AG04450 (cell line): ENCODE measurements at regions not wholly inside any gene's neighbourhood (a gene's known extent, or its start where the extent isn't known, plus 50 kb on each side); places are given as distances from the start of the nearest gene placed in this dataset.

Experiments
- CTCF ChIA-PET: fragments of 300-600, 350-600 bp; formaldehyde crosslinking; extraction: SDS; loops from one replicate; lab custom pipeline; 2022; ENCODE audit warnings: antibody characterized with exemption, inconsistent platforms; lab: Charles Lee
- POLR2A ChIA-PET: fragments of 350-600 bp; formaldehyde crosslinking; extraction: SDS; loops from one replicate; lab custom pipeline; 2021; ENCODE audit warnings: antibody characterized with exemption, inconsistent platforms; lab: Yijun Ruan, JAX
- DNase-seq: peaks from one replicate; pipeline ENCODE4 v3.0.0-alpha.2; 2011; ENCODE audit warnings: low read depth, low spot score
- H3K27ac ChIP-seq: one replicate; pipeline ENCODE4 v1.5.1; 2012; ENCODE audit warnings: low read depth, low read length, control low read depth
- H3K27me3 ChIP-seq: one replicate; pipeline ENCODE4 v1.6.0; 2012; ENCODE audit warnings: low read length; ENCODE audit not compliant: control insufficient read depth, insufficient read depth
- H3K4me3 ChIP-seq: 2 replicates; pipeline ENCODE4 v1.5.1; 2011; ENCODE audit warnings: mild to moderate bottlenecking, low read depth, low read length, control low read depth
- H3K9me3 ChIP-seq: 2 replicates; pipeline ENCODE4 v1.5.1; 2012; ENCODE audit warnings: low read length; ENCODE audit not compliant: control insufficient read depth, insufficient read depth
- TF ChIP-seq, protein P1 (sequence below): IDR thresholded peaks from 2 replicates; pipeline ENCODE4 v1.5.1; 2011; ENCODE audit warnings: low read depth, low read length, control low read depth, inconsistent platforms

DNA sequence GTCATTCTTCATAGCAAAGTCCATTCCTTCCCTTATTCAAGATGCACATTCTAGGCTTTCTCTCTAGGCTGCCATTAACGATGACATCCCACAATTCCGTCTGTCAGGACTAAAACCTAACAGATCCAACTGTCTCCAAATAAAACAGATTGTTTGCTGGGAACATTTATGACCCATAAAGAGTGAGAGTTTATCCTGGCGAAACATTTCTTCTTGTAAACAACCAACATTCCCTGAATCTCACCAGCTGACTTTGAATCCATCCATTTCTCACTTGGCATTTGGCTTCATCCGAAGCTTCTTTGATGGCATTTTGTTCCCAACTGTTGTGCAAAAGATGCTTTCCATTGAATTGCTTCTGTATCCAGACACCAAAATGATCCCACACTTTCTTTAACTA is 93.1 kb downstream of the OLIG3 start:
- DNase-seq: no peak
- no peak overlapping the region for H3K27ac ChIP-seq
- TF ChIP-seq, protein P1, sequence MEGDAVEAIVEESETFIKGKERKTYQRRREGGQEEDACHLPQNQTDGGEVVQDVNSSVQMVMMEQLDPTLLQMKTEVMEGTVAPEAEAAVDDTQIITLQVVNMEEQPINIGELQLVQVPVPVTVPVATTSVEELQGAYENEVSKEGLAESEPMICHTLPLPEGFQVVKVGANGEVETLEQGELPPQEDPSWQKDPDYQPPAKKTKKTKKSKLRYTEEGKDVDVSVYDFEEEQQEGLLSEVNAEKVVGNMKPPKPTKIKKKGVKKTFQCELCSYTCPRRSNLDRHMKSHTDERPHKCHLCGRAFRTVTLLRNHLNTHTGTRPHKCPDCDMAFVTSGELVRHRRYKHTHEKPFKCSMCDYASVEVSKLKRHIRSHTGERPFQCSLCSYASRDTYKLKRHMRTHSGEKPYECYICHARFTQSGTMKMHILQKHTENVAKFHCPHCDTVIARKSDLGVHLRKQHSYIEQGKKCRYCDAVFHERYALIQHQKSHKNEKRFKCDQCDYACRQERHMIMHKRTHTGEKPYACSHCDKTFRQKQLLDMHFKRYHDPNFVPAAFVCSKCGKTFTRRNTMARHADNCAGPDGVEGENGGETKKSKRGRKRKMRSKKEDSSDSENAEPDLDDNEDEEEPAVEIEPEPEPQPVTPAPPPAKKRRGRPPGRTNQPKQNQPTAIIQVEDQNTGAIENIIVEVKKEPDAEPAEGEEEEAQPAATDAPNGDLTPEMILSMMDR: no peak
- ChIA-PET CTCF (no interaction called here), POLR2A (no interaction called here)
- no peak overlapping the region for H3K4me3 ChIP-seq
- H3K9me3 ChIP-seq: no peaks in the 10 kb centered on the region
- H3K27me3 ChIP-seq: peaks cover 2% of the 10 kb centered on the region

DNA sequence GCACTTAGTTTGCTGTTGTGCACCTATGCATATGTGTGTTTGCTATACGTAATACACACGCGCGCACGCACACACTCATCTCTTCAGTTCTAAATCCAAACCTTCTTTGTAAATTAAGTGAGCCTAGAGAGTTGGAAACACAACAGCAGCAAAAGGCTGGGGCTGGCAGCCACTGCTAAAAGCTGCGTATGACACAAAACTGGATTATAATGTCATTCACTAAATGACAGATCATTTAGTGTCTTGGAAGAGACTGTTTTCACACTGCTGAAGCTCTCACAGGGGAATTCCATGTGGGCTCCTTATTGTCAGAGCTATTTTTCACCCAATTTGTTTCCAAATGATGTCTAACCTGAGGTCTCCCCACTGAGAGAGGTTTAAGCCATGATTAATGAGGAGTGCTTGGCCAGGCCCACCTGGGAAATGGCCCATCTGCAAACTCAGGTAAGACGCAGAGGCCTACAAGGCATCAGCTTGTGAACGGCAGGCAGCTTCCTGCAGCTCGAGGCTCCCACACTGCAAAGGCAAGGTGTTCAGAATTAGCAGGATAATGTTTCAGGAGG is 94.2 kb downstream of the OLIG3 start:
- no peak overlapping the region for H3K4me3 ChIP-seq
- TF ChIP-seq, protein P1: no peak
- H3K27me3 ChIP-seq: peaks cover 2% of the 10 kb centered on the region
- POLR2A ChIA-PET: no interaction called here
- no peak overlapping the region for H3K27ac ChIP-seq
- DNase-seq: no peak
- CTCF ChIA-PET: no interaction called here
- H3K9me3 ChIP-seq: no peaks in the 10 kb centered on the region

DNA sequence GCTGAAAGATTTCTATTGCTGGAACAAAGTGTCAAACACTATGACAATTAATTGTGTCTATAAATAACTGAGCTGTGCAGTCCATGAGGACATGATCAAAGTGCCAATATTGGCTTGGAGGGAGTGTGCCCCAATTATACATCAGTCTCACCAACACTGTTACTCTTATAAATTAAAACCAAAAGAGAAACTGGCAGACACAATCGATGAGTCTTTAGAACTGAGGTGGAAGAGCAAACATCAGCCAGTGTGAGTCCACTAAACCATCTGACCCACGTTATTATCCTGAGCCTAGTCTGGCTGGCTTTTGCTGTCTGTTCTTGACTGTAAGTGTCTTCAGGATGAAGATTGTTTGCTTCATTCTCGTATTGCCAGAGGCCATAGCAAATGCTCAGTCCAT is 98.9 kb downstream of the OLIG3 start:
- H3K27me3 ChIP-seq: no peaks in the 10 kb centered on the region
- TF ChIP-seq, protein P1: no peak
- no peak overlapping the region for H3K4me3 ChIP-seq
- H3K27ac ChIP-seq: no peak overlapping the region
- no peaks in the 10 kb centered on the region for H3K9me3 ChIP-seq
- CTCF ChIA-PET: no interaction called here
- no peak for DNase-seq
- POLR2A ChIA-PET: no interaction called here

DNA sequence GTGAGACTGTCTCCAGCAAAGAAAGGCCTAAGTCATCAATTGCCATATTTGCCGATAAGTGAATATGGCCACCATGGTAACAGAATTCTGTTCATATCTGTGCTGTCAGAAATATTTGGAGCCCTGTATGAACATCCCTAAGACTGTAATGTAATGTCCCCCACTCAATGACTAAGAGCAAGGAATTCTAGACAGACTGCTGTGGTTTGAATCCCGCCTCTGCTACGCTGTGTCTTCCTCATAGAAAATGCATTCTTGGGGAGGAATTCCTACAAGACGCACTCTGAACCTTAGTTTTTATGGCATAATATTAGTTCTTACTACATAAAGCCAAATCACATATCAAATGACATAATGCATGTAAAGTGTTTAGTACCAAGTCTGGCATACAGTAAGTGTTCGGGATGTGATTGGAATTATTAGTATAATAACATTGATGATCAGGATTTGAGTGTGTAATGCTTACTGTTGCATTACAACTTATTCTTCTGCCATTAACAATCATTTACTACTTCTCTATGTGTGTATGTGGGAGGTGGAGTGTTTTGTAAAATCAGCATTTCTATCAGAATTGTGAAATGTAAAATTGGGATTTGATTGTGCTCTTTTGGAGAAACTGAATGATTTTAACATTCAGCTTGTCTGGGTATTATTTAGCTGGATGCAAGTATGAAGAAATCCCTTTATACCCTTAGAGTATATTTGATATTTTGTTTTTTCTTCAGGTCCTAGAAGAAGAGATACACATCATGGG is 103.0 kb downstream of the OLIG3 start:
- Histone ChIP-seq H3K9me3 (no peaks in the 10 kb centered on the region), H3K27me3 (no peaks in the 10 kb centered on the region), H3K4me3 (no peak overlapping the region), H3K27ac (no peak overlapping the region)
- POLR2A ChIA-PET: no interaction called here
- DNase-seq: no peak
- CTCF ChIA-PET: interaction anchor here (0.6 to 1.4 kb wide), 2 partner anchors 24 to 253 kb away, joined by 3 read pairs; no protein-coding TSS in a partner anchor
- TF ChIP-seq, protein P1: no peak

DNA sequence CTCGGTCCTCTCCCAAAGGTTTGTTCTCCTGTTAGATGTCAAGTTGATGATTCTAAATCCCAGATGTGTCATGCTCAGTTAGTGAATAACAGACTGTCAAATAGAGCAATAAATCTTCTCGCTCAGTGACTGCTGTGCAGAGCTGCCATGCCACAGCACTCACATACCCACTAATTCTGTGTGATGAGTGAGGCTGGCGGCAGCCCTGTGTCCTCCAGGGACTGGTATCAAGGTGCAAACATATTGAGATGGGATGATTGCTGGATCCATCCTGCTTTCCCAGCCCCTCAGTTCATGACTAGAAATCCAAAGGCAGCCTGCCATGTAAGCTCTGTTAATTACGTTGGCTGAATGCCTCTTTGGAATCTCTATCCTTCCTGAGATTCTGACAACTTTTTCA is 103.9 kb downstream of the OLIG3 start:
- no peak for DNase-seq
- ChIA-PET POLR2A (no interaction called here), CTCF (interaction anchor here (0.6 kb wide), 1 partner anchor 252 kb away, joined by 3 read pairs; no protein-coding TSS in a partner anchor)
- Histone ChIP-seq H3K9me3 (no peaks in the 10 kb centered on the region), H3K4me3 (no peak overlapping the region), H3K27ac (no peak overlapping the region), H3K27me3 (no peaks in the 10 kb centered on the region)
- TF ChIP-seq, protein P1: no peak
